NB4 (cell line): ENCODE measurements at regions not wholly inside any gene's neighbourhood (a gene's known extent, or its start where the extent isn't known, plus 50 kb on each side); places are given as distances from the start of the nearest gene placed in this dataset.

ENCODE experiments used
- MYC ChIP-seq: IDR thresholded peaks from 2 replicates; pipeline ENCODE4 v1.6.1; 2011; ENCODE audit warnings: low read depth, low read length
- POLR2A ChIP-seq: IDR thresholded peaks from 2 replicates; pipeline ENCODE4 v1.6.1; 2011; ENCODE audit warnings: mild to moderate bottlenecking; ENCODE audit not compliant: insufficient read length; ENCODE audit errors: extremely low read depth
- TF ChIP-seq, protein P1 (sequence below): IDR thresholded peaks from one replicate; pipeline ENCODE4 v1.5.1; 2012; ENCODE audit warnings: low read depth, low read length
- TF ChIP-seq, protein P2 (sequence below): IDR thresholded peaks from 2 replicates; pipeline ENCODE4 v1.6.1; 2011; ENCODE audit warnings: low read depth, low read length

DNA sequence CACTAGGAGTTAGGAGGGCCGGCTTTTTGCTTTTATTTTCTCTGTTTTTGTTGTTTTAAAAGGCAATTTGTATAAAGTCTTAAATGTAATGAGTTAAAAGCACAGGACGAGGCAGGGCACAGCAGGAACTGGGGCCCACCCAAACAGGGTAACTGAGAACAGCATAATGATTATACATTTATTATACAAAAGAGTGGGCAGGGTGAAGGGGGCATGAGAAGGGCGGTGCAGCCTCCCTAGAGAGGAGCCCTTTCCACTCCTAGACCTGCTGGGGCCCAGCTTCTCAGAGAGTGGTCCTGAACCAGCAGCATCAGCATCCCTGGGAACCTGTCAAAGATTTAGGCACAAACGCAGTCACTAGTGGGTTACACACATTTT, 438.0 kb downstream of the AGTPBP1 start:
- TF ChIP-seq POLR2A: no peak
- TF ChIP-seq, protein P1, sequence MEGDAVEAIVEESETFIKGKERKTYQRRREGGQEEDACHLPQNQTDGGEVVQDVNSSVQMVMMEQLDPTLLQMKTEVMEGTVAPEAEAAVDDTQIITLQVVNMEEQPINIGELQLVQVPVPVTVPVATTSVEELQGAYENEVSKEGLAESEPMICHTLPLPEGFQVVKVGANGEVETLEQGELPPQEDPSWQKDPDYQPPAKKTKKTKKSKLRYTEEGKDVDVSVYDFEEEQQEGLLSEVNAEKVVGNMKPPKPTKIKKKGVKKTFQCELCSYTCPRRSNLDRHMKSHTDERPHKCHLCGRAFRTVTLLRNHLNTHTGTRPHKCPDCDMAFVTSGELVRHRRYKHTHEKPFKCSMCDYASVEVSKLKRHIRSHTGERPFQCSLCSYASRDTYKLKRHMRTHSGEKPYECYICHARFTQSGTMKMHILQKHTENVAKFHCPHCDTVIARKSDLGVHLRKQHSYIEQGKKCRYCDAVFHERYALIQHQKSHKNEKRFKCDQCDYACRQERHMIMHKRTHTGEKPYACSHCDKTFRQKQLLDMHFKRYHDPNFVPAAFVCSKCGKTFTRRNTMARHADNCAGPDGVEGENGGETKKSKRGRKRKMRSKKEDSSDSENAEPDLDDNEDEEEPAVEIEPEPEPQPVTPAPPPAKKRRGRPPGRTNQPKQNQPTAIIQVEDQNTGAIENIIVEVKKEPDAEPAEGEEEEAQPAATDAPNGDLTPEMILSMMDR: no peak
- no peak for TF ChIP-seq MYC
- TF ChIP-seq, protein P2, sequence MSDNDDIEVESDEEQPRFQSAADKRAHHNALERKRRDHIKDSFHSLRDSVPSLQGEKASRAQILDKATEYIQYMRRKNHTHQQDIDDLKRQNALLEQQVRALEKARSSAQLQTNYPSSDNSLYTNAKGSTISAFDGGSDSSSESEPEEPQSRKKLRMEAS: no peak
